H54 (cell line): ENCODE measurements at regions not wholly inside any gene's neighbourhood (a gene's known extent, or its start where the extent isn't known, plus 50 kb on each side); places are given as distances from the start of the nearest gene placed in this dataset.
"Not testable (repeated sequence)": the region's sequence is repeated elsewhere in the genome, so short reads cannot be mapped to it uniquely, and the experiment has no call there.

Experiments used
- DNase-seq: peaks from one replicate; pipeline ENCODE4 v3.0.0; 2011; ENCODE audit warnings: low spot score, mixed read lengths; ENCODE audit not compliant: insufficient read length
- FAIRE-seq: peaks from 3 replicates; lab custom pipeline; 2011; peaks lifted over from hg19 to GRCh38; lab: Jason Lieb, UNC
- POLR2A ChIP-seq: IDR thresholded peaks from 2 replicates; pipeline ENCODE4 v1.6.1; 2011; ENCODE audit warnings: low read depth, mild to moderate bottlenecking, low read length

DNA sequence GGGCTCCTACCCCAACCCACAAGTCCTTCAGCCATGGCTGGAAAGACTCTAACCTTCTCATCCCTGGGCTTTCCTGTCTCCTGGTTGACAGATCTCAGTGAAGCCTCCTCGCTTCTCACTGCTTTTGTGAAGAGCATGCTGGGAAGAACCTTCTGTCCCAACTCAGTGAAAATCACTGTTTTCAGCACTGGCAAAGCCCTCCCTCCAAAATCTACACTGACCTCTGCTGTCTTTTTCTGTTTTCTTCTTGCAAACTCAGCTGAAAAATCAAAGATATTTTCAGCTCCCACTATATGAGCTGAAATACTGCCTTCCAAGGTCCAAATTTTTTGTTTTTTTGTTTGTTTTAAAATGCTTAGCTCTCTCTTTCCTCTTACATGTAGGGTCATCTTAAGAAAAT is 266.3 kb upstream of the AGAP1 start:
- DNase-seq (no peak), FAIRE-seq (no peak)
- TF ChIP-seq POLR2A, result no peak

DNA sequence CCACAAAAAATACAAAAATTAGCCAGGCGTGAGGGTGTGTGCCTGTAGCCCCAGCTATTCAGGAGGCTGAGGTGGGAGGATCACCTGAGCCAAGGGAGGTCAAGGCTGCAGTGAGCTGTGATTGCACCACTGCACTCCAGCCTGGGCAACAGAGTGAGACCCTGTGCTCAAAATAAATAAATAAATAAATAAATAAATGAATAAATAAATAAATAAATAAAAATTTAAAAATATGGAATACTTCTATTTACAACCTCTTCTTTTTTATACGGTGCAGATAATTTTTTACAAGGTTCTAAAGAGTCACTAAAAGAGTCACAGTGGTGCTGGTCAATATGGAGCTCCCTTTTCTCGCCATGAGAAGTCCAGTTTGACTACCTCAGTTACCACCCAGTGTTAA is 265.4 kb upstream of the AGAP1 start:
- FAIRE-seq, DNase-seq: not testable (repeated sequence)

DNA sequence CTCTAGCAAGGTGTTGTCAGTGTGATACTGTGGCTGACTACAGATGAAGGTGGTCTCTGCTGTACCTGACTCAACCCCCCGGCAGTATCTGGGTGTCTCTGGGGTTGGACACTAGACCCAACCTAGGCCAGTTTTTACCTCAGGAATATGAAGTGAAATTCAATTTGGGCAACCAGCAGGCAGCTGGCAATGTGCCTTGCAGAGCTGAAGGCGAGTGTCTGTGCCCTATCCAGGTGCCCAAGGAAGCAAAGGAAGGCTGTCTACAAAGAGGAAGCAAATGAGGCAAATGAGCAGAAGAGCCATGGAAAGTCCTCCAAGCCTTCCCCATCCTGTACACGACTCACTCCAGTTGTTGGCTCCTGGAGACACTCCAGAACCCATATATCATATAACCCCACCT is 264.6 kb upstream of the AGAP1 start:
- DNase-seq (no peak), FAIRE-seq (no peak)
- TF ChIP-seq POLR2A, result no peak

DNA sequence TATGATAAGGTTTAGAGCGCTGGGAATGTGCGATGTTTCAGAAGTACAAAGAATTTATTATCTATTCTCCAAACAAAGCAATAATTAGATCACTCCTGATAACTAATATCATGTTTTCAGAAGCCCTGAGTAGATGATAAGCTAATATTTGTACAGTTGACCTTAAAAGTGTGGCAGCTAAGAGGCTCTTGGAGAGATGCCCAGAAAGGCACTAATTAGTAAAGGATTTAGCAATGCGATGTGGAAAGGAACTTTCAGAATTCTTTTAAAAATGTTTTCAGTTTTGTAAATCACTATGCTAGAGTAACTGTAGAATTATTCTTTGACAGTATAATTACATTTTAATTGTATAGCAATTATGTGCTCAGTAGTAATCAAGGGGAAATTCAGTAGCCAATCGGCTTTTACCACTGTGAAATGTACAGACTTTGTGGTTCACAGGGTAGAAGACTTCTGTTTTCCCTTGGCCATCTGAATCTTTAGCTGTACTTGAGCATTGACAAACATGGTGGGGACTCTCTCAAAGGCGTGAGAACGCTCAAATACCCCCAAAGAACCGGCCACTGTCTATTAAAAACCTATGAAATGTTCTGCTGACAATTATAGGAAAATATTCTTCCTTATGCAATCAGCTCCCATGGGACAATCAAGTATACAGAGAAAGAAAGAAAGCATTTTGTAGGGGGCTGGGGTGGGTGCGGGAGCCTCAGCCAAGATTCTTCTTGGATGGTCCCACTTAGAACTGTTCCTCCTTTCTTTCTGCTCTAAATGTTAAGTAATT is 262.8 kb upstream of the AGAP1 start:
- no peak for TF ChIP-seq POLR2A
- DNase-seq, result no peak
- no peak for FAIRE-seq

DNA sequence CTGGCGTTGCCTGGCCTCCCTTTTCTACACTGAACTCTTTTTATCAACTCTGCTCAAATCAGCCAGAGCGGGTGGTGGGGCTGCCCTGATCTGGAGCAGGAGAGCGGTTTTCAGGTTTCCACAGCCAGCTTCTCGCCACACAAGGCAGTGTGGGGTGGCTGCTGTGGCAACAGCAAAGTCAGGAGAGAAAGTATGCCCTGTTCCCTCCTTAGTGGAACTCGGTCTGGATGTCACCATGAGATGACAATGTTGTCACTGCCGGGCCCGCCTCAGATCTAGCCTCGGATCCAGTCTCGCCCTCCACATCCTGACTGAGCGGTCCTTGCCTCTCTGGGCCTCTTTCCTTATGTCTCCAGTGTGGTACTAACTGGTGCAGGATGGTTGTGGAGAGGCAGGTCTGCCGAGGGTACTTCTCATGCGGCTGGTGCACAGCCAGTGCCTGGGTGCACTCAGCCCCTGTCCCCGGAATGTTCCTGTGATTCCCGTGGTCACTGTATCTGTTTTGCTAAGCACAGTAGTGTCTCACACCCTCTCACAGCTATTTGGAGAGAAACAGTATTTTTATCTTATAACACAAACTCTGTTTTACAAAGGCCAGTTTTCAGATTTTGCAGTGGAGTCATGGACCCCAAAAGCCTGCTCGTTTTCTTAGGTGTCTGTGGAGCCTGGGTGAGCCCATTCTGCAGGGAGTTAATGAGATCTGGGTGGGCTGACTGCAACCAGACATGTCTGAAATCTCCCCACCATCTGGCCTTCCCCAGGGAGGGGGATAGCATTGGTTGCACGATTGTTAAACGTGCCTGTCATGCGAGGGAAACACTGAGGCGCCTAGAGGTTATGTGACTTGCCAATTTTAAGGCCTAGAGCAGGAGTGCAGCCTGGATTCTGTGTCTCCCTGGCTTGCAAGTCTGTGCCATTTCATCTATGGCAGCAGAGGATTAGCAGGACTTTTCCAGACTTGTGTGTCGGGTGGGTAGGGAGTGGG is 261.1 kb upstream of the AGAP1 start:
- no peak for FAIRE-seq
- TF ChIP-seq POLR2A, result no peak
- DNase-seq, result no peak

DNA sequence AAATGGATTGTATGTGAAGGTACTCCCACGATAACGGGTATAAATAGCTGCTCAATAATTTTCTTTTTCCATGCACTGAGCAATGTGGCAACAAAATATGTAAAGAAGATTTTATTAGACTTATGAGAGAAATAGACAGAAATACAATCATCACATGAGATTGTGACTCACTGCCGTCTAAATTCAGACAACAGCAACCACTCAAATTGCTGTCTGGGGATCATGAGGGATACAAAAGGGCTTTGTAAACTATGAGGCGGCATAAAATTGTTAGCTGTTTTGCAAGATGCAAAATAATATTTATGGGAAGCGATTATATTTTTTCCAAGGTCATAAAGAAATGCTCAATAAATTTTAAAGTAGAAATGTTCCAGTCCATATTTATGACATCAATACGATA is 259.1 kb upstream of the AGAP1 start:
- DNase-seq, result no peak
- no peak for TF ChIP-seq POLR2A
- FAIRE-seq, result no peak

DNA sequence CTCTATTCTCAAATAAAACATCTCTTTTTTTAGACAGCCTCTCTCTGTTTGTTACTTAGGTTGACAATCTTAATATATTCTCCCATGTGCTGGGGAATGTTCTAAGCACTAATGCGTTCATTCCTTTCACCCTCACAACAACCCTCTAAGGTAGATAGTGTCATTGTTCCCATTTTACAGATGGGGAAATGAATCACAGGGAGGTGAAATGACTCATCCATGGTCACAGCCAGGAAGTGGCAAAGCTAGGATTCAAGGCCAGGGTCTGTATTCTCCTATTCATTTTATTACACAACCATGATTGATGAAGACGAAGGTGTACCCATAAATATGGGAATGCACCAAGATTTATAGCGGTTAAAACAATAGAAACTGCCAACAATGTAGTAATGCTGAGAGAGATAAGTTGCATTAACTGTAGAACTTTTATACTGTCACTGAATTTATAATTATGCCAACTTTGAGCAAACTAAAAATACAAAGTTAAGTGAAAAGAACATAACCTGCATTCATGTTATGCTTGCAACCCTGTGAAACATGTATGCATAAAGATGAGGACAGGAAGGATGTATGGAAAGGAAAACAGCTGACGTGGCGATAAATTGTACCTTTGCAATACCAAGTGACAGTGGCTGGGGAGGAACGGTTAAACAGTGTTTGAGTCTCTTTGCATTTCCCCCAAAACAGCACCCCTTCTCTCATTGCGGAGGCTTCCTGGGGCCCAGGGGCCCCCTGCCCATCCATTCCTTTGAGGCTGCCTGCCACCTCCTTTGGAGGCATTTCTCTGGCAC is 257.7 kb upstream of the AGAP1 start:
- FAIRE-seq (no peak), DNase-seq (no peak)
- TF ChIP-seq POLR2A, result no peak

DNA sequence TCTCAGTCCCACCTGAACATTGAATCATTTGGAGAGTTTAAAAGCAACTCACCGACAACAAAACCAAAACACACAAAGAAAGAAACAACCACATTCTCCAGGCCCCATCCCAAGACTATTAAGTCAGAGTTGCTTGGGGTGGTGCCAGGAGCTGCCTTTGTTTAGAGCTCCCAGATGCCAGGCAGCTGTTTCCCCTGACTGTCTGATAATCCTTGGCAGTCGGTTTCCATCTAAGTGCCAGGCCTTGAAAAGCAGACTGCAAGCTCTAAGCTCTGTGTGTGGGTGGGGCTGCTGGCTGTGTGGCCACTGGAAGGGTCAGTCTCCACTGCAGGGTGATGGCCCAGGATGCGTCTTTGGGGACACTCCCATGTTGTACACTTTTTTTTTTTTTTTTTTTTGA is 255.3 kb upstream of the AGAP1 start:
- TF ChIP-seq POLR2A, result no peak
- DNase-seq (no peak), FAIRE-seq (no peak)

DNA sequence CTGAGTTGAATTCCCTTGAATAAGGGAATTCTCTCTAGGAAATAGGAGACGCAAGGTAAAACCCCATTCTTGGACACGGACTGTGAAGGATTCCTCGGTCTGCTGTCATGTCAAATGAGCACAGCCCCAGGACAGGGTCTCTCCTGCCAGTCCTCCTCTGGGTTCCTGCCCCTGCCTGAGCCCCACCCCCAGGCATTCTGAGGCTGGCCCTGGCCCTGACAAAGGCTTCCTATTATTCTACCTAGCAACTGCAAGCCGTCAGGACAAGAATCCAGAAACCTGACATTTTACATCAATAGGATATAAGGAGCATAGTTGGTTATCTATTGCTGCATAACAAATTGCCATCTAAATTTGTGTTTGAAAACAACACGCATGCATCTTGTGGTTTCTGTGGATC is 253.3 kb upstream of the AGAP1 start:
- TF ChIP-seq POLR2A, result no peak
- no peak for DNase-seq
- no peak for FAIRE-seq

DNA sequence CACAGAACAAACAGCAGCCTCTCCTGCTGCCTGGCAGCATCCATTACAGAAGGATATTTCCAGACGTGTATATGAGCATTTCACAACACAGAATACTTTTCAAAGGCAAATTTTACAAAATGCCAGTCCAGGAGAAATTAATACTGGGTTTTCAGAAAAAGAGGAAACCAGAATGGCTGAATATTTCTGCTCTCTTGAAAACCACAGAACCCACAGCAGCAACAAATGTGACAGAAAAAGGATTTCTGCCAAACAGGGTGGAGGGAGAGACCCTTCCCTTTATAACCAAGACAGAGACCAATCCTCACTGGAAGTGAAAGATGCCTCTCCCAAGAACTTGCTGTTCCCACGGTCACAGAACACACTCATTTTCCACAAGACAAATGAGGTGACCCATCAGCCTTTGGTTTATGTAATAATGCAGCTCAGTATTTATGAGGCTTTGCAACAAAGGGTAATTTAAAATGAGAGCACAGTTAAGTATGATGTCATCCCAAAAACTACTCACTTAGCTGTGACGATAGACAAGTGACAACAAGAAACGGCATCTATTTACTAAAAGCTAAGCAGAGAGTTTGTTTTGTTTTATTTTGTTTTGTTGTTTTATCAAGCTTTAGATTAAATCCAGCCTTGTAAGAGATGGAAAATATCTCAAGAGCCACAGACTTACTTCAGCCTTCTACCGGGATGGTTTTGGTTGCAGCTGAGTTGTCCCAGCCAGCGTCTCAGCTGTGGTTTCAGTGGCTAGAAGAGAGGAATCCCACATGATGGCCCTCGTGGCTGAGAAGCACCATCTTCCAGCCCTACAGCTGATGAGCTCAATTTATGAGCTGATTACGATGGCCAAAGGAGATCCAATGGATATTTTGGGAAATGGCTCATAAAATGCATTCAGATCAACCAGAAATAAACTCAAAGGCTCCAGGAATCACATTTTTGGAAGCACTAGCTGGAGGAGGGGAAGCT is 249.3 kb upstream of the AGAP1 start:
- FAIRE-seq, result no peak
- TF ChIP-seq POLR2A, result no peak

DNA sequence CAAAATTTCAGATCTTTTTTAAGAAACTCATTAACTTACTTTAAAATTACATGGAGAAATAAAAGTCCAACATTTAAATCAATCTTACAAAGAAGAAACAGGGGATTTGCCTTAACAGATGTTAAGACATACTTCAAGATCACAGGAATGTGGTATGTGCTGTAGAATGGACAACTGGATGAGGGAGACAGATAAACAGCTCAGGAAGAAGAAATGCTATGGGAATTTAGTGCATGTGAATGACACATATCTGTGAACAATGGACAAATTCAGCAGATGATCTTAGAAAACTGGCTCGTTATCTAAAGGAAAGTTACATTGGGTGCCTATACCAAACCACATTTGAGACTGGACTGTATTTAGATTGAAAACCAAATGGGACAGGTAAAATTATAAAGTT is 246.8 kb upstream of the AGAP1 start:
- no peak for DNase-seq
- FAIRE-seq, result no peak
- no peak for TF ChIP-seq POLR2A

More for the DNA sequence above, 249.3 kb upstream of the AGAP1 start:
- DNase-seq, result no peak

DNA sequence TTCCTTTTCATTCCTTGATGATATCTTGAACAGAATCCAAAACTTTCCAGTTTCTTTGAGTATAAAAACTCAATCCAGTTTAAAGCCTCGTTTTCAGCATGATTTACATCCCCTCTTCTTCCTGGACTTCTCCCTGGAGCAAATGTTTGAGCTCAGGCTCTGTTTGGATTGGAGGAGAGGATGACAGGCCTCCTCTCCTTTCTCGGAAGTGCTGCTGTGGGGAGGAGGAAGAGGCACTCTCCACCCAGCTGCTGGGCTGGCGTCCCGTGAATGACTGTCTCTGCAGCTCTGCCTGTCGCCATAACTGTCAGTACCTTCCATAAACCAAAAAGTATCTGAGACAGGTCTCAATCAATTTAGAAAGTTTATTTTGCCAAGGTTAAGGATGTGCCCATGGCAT is 238.2 kb upstream of the AGAP1 start:
- FAIRE-seq (no peak), DNase-seq (no peak)
- TF ChIP-seq POLR2A, result no peak

DNA sequence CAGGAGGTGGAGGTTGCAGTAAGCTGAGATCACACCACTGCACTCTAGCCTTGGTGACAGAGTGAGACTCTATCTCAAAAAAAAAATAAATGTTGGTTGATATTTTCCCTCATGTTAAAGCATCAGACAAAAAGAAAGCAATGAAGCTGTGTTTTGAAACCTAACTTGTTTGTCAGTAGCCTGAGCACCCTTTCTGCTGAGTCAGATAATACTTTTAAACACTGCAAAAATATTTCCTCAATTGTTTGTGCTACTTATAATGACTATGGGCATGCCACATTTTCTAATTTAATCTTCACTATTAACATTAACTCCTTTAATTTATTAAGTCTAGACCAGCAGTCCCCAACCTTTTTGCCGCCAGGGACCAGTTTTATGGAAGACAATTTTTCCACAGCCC is 236.3 kb upstream of the AGAP1 start:
- TF ChIP-seq POLR2A, result no peak
- no peak for FAIRE-seq
- no peak for DNase-seq
